PC-9 (cell line): ENCODE measurements at regions not wholly inside any gene's neighbourhood (a gene's known extent, or its start where the extent isn't known, plus 50 kb on each side); places are given as distances from the start of the nearest gene placed in this dataset.

ENCODE experiments used
- BruUV-seq: library from RNA; stranded (reverse); fragments of 400-500 nt; replicated peaks from 2 replicates; lab custom pipeline; 2021; lab: Mats Ljungman, UMichigan
- CTCF ChIA-PET: fragments of 300-600 bp; sonication (Branson Sonifier 250); formaldehyde crosslinking; loops from one replicate; lab custom pipeline; 2022; ENCODE audit warnings: antibody characterized with exemption; lab: Charles Lee
- POLR2A ChIA-PET: fragments of 300-600 bp; sonication (Branson Sonifier 250); formaldehyde crosslinking; loops from one replicate; lab custom pipeline; 2022; ENCODE audit warnings: antibody characterized with exemption; ENCODE audit not compliant: unreplicated experiment; lab: Charles Lee
- DNase-seq, 2 experiments: peaks; one replicate each; pipeline versions ENCODE4 v3.0.0 to v3.0.0-alpha.2; 2015 to 2022; ENCODE audit warnings: mixed read lengths in 1 of 2
- H2AFZ ChIP-seq: fragments of 200-600 bp; sonication (generic); 2 replicates; pipeline ENCODE4 v1.8.1; 2017; ENCODE audit warnings: antibody characterized with exemption
- H3F3A ChIP-seq: fragments of 200-600 bp; sonication (generic); 2 replicates; pipeline ENCODE4 v1.8.1; 2017; ENCODE audit warnings: antibody characterized with exemption, mild to moderate bottlenecking, low read depth; ENCODE audit not compliant: insufficient read depth
- H3K27ac ChIP-seq: fragments of 200-600 bp; sonication (generic); 2 replicates; pipeline ENCODE4 v1.6.1; 2016; ENCODE audit warnings: mixed run types
- H3K27me3 ChIP-seq: fragments of 200-600 bp; sonication (generic); 2 replicates; pipeline ENCODE4 v1.6.1; 2016; ENCODE audit warnings: low read depth, mixed run types; ENCODE audit not compliant: insufficient read depth
- H3K36me3 ChIP-seq: fragments of 200-600 bp; sonication (generic); 2 replicates; pipeline ENCODE4 v1.6.1; 2016; ENCODE audit warnings: low read depth, mixed run types
- H3K4me1 ChIP-seq: fragments of 200-600 bp; sonication (generic); replicated peaks from 2 replicates; pipeline ENCODE4 v1.6.1; 2016; ENCODE audit warnings: mixed run types; ENCODE audit not compliant: insufficient read depth
- H3K4me2 ChIP-seq: fragments of 200-600 bp; sonication (generic); 2 replicates; pipeline ENCODE4 v1.6.1; 2017; ENCODE audit warnings: mixed run types
- H3K4me3 ChIP-seq: fragments of 200-600 bp; sonication (generic); 2 replicates; pipeline ENCODE4 v1.6.1; 2016; ENCODE audit warnings: mixed run types
- H3K79me2 ChIP-seq: fragments of 200-600 bp; sonication (generic); 2 replicates; pipeline ENCODE4 v1.6.1; 2017; ENCODE audit warnings: low read depth, mixed run types
- H3K9me2 ChIP-seq: fragments of 200-600 bp; sonication (generic); 2 replicates; pipeline ENCODE4 v1.8.1; 2017; ENCODE audit warnings: mild to moderate bottlenecking; ENCODE audit not compliant: insufficient read depth
- H3K9me3 ChIP-seq: fragments of 200-600 bp; sonication (generic); 2 replicates; pipeline ENCODE4 v1.8.1; 2016; ENCODE audit warnings: low read depth; ENCODE audit not compliant: insufficient read depth
- H4K20me1 ChIP-seq: fragments of 200-600 bp; sonication (generic); 2 replicates; pipeline ENCODE4 v1.8.1; 2017; ENCODE audit not compliant: insufficient read depth
- EZH2 ChIP-seq: fragments of 200-600 bp; sonication (generic); IDR thresholded peaks from 2 replicates; pipeline ENCODE4 v1.8.0; 2017; ENCODE audit warnings: antibody characterized with exemption, low read depth
- intact Hi-C: fragments of 100-400 bp; cut with micrococcal nuclease; formaldehyde crosslinking; loops from one replicate; pipeline ENCODE4 v1.10.0; 2022; ENCODE audit not compliant: unreplicated experiment
- TF ChIP-seq, protein P1 (sequence below): fragments of 200-600 bp; sonication (generic); conservative IDR thresholded peaks from 2 replicates; pipeline ENCODE4 v1.6.1; 2017; ENCODE audit warnings: mixed run types, antibody characterized with exemption, mild to moderate bottlenecking, moderate library complexity

DNA sequence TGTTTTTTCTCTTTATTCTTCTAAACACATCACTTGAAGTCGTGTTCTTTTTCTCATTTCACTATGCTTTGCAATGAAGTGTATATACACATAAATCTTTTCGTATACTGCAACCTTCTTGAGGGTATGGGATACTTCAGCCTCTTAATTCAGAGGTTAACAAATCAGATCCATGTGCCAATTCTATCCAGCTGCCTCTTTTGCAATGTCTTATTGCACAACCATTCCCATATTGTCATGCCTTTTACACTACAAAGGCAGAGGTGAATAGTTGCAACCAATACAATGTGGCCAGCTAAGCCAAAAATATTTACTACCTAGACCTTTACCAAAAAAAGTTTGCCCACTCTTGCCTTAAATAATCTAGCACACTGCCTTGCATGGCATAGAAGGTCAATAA, 224.5 kb upstream of the FOXG1 start:
- DNase-seq = no peak
- POLR2A ChIA-PET = no interaction called here

GRCh38 chr14:28565345-28565744, 201.2 kb upstream of the FOXG1 start:
- Histone ChIP-seq H3K4me3 (no peak overlapping the region), H4K20me1 (no peaks in the 10 kb centered on the region), H3K79me2 (no peaks in the 10 kb centered on the region), H3K4me2 (no peak overlapping the region), H3F3A (no peaks in the 10 kb centered on the region), H3K27me3 (no peaks in the 10 kb centered on the region), H3K9me3 (no peaks in the 10 kb centered on the region), H2AFZ (no peak overlapping the region), H3K4me1 (no peaks in the 10 kb centered on the region), H3K27ac (no peak overlapping the region), H3K36me3 (no peaks in the 10 kb centered on the region), H3K9me2 (no peaks in the 10 kb centered on the region)
- TF ChIP-seq EZH2 = no peak
- TF ChIP-seq, protein P1, sequence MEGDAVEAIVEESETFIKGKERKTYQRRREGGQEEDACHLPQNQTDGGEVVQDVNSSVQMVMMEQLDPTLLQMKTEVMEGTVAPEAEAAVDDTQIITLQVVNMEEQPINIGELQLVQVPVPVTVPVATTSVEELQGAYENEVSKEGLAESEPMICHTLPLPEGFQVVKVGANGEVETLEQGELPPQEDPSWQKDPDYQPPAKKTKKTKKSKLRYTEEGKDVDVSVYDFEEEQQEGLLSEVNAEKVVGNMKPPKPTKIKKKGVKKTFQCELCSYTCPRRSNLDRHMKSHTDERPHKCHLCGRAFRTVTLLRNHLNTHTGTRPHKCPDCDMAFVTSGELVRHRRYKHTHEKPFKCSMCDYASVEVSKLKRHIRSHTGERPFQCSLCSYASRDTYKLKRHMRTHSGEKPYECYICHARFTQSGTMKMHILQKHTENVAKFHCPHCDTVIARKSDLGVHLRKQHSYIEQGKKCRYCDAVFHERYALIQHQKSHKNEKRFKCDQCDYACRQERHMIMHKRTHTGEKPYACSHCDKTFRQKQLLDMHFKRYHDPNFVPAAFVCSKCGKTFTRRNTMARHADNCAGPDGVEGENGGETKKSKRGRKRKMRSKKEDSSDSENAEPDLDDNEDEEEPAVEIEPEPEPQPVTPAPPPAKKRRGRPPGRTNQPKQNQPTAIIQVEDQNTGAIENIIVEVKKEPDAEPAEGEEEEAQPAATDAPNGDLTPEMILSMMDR = no peak
- POLR2A ChIA-PET = no interaction called here
- no TSS peak for BruUV-seq
- CTCF ChIA-PET = no interaction called here
- intact Hi-C loops = no loop called here
- DNase-seq = no peak

More for the DNA sequence above, 224.5 kb upstream of the FOXG1 start:
- H4K20me1 ChIP-seq = no peaks in the 10 kb centered on the region
- CTCF ChIA-PET = no interaction called here
- H3K4me1 ChIP-seq = no peaks in the 10 kb centered on the region
- no peaks in the 10 kb centered on the region for H3K36me3 ChIP-seq
- intact Hi-C loops = no loop called here
- TF ChIP-seq EZH2 = no peak
- TF ChIP-seq, protein P1 = no peak
- H2AFZ ChIP-seq = no peak overlapping the region
- no peak overlapping the region for H3K4me3 ChIP-seq
- no peak overlapping the region for H3K4me2 ChIP-seq
- H3K79me2 ChIP-seq = no peaks in the 10 kb centered on the region
- no peaks in the 10 kb centered on the region for H3K27me3 ChIP-seq
- H3K9me3 ChIP-seq = no peaks in the 10 kb centered on the region
- no peaks in the 10 kb centered on the region for H3F3A ChIP-seq
- H3K9me2 ChIP-seq = no peaks in the 10 kb centered on the region
- no peak overlapping the region for H3K27ac ChIP-seq
- no TSS peak for BruUV-seq

DNA sequence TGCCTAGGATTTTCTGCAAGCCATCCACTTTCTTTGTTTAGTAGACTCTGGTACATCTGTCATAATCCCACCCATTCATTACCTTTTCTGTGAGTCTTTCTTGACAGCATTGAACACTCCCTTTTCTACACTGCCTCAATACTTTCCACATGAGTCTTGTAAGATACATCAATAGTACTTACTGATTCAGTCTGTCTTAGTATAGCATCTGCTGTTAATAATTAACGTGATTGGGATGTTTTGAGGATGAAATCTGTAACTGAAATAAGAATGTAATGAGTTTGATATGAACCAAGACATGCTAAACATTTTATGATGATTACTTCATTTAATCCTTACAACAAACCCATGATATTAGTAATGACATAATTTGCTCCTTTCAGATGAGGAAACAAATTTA, 196.2 kb upstream of the FOXG1 start:
- Histone ChIP-seq H4K20me1 (no peaks in the 10 kb centered on the region), H3F3A (no peaks in the 10 kb centered on the region), H3K36me3 (no peaks in the 10 kb centered on the region), H3K27me3 (no peaks in the 10 kb centered on the region), H3K4me2 (no peak overlapping the region), H3K9me3 (no peaks in the 10 kb centered on the region), H2AFZ (no peak overlapping the region), H3K27ac (no peak overlapping the region), H3K4me1 (no peaks in the 10 kb centered on the region), H3K4me3 (no peak overlapping the region), H3K9me2 (no peaks in the 10 kb centered on the region), H3K79me2 (no peaks in the 10 kb centered on the region)
- no TSS peak for BruUV-seq
- ChIA-PET POLR2A (no interaction called here), CTCF (no interaction called here)
- TF ChIP-seq EZH2 = no peak
- TF ChIP-seq, protein P1 = no peak
- intact Hi-C loops = no loop called here
- no peak for DNase-seq
